ENCODE measurements at regions not wholly inside any gene's neighbourhood (a gene's known extent, or its start where the extent isn't known, plus 50 kb on each side); places are given as distances from the start of the nearest gene placed in this dataset.

DNA sequence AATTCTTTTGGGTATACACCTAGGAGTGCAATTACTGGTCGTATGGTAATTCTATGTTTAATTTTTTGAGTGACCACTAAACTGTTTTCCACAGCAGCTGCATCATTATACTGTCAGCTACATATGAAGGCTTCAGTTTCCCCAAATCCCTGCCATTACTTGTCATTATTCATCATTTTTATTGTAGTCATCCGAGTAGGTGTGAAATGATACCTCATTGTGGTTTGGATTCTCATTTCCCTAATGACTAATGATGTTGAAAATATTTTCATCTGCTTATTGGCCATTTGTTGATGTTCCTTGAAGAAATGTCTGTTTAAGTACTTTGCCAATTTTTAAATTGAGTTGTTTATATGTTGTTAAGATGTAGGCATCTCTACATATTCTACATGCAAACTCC lies 633.6 kb upstream of the IMPG1 start:
- TF ChIP-seq CTCF (optimal IDR thresholded peaks at IDR 0.05 in 1 of 3, IDR thresholded peaks at IDR 0.05 in 1 of 3, conservative IDR thresholded peaks at IDR 0.05 in 1 of 3; ENCODE audit: extremely low read depth in 1 of 3, insufficient read depth in 2 of 3, low read length in 3 of 3) (no peak), EZH2 (IDR thresholded peaks at IDR 0.05; ENCODE audit: low read length) (no peak)

All from keratinocyte (primary cell).